Gastrocnemius medialis (tissue), 4 donors: ENCODE measurements at regions not wholly inside any gene's neighbourhood (a gene's known extent, or its start where the extent isn't known, plus 50 kb on each side); places are given as distances from the start of the nearest gene placed in this dataset.

ENCODE experiments used
- CTCF ChIP-seq, 5 experiments: fragments of 450-650 bp in 3 of 5; fragments of 200-600 bp in 2 of 5; sonication (generic) in 2 of 5; IDR thresholded peaks in 4 of 5; conservative IDR thresholded peaks in 1 of 5; 1 replicate in 4 of 5; 2 replicates in 1 of 5; pipeline ENCODE4 v1.5.1; 2016 to 2019; ENCODE audit warnings: antibody characterized with exemption in 5 of 5, mild to moderate bottlenecking in 3 of 5, moderate library complexity in 3 of 5
- POLR2A ChIP-seq, 2 donors: fragments of 450-650 bp; IDR thresholded peaks; one replicate each; pipeline ENCODE4 v1.6.1; 2017; ENCODE audit warnings: antibody characterized with exemption in 2 of 2, mild to moderate bottlenecking in 2 of 2, moderate library complexity in 2 of 2

- TF ChIP-seq POLR2A (IDR thresholded peaks at IDR 0.05) (no peak), CTCF (IDR thresholded peaks at IDR 0.05 in 4 of 5, conservative IDR thresholded peaks at IDR 0.05 in 1 of 5) (no peak)
Measured at GRCh38 chr2:239461291-239462190, 60.7 kb upstream of the HDAC4 start.
